Heart left ventricle (tissue), 13 donors: ENCODE measurements at regions not wholly inside any gene's neighbourhood (a gene's known extent, or its start where the extent isn't known, plus 50 kb on each side); places are given as distances from the start of the nearest gene placed in this dataset.

Source experiments
- POLR2A ChIP-seq, 2 donors: fragments of 450-650 bp; IDR thresholded peaks; one replicate each; pipeline ENCODE4 v1.6.1; 2017; ENCODE audit warnings: antibody characterized with exemption in 2 of 2, mild to moderate bottlenecking in 2 of 2, moderate library complexity in 2 of 2
- TF ChIP-seq, protein P1 (sequence below), 12 donors: fragments of 200-600 bp; sonication (generic) in 4 of 12; IDR thresholded peaks; one replicate each; pipeline versions ENCODE4 v1.5.0 to v1.8.0; 2018 to 2022; ENCODE audit warnings: antibody characterized with exemption in 12 of 12, mild to moderate bottlenecking in 5 of 12
- donor health status: ischemic (EF 13 %, LVEDD 7.1; RV severe dilation, severe dysfunction).
- donor health status: DM: no; HTN: yes; CAD: no.
- donor health status: DM: no; HTN: no; CAD: no.
- donor health status: ischemic (EF 25% LVEDD 6.9; RV normal size, moderate dysfunction).
- donor health status: ischemic (EF 25% LVEDD 5.7; RV mildly dilated, moderate dysfunction).
- donor health status: ischemic (EF 35%, LVEDD 5.7; RV mildly dilated, moderate dysfunction).
- donor health status: nonischemic (EF 11% LVEDD 7.7; RV severe dilation, severe dysfunction).
- donor health status: DM: yes; HTN: yes; CAD: no.
- donor health status: PGD.
- donor health status: ischemic (EF 29% LVEDD 5.4; RV normal size, mild dysfunction).
- donor health status: nonischemic (EF 23%, LVEDD 6.1; RV moderate dilation, normal function).

DNA sequence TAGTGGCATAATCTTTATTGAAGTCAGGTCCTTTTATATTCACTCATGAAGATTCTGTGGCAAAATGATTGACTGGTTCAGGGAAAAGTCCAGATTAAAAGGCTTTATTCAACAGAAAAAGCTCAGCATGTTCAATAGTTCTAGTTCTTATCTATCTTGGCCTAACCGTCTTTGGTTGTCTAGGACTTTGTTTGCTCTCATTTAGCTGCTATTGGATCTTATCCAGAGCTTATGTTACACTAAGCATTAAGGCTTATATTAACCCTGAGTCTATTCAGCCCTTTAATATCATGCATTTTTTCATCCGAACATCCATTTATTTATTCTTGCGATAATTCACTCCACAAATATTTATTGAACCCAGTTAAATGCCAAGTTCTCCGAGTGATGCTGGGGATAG, 601.0 kb upstream of the SGO1 start:
- TF ChIP-seq, protein P1, sequence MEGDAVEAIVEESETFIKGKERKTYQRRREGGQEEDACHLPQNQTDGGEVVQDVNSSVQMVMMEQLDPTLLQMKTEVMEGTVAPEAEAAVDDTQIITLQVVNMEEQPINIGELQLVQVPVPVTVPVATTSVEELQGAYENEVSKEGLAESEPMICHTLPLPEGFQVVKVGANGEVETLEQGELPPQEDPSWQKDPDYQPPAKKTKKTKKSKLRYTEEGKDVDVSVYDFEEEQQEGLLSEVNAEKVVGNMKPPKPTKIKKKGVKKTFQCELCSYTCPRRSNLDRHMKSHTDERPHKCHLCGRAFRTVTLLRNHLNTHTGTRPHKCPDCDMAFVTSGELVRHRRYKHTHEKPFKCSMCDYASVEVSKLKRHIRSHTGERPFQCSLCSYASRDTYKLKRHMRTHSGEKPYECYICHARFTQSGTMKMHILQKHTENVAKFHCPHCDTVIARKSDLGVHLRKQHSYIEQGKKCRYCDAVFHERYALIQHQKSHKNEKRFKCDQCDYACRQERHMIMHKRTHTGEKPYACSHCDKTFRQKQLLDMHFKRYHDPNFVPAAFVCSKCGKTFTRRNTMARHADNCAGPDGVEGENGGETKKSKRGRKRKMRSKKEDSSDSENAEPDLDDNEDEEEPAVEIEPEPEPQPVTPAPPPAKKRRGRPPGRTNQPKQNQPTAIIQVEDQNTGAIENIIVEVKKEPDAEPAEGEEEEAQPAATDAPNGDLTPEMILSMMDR (IDR thresholded peaks at IDR 0.05): no peak
- no peak for TF ChIP-seq POLR2A (IDR thresholded peaks at IDR 0.05)
